Upper lobe of right lung (tissue), 1 donor: ENCODE measurements at regions not wholly inside any gene's neighbourhood (a gene's known extent, or its start where the extent isn't known, plus 50 kb on each side); places are given as distances from the start of the nearest gene placed in this dataset.

ENCODE experiments used
- ATAC-seq: fragments of 200-7000 bp; cut with Tn5 transposase; one replicate; pipeline ENCODE4 v1.9.1; 2020; ENCODE audit warnings: mild to moderate bottlenecking, moderate library complexity
- DNase-seq: peaks from one replicate; pipeline ENCODE4 v3.0.0-alpha.2; 2020
- H3K27ac ChIP-seq: fragments of 200-600 bp; one replicate; pipeline ENCODE4 v1.8.0; 2022
- H3K27me3 ChIP-seq: fragments of 200-600 bp; one replicate; pipeline ENCODE4 v1.8.0; 2022; ENCODE audit warnings: mild to moderate bottlenecking
- H3K36me3 ChIP-seq: fragments of 200-600 bp; one replicate; pipeline ENCODE4 v1.8.0; 2022
- H3K4me1 ChIP-seq: fragments of 200-600 bp; one replicate; pipeline ENCODE4 v1.8.0; 2022
- H3K4me3 ChIP-seq: fragments of 200-600 bp; one replicate; pipeline ENCODE4 v1.8.0; 2022; ENCODE audit warnings: mild to moderate bottlenecking
- H3K9me3 ChIP-seq: fragments of 200-600 bp; one replicate; pipeline ENCODE4 v1.8.0; 2022
- intact Hi-C: fragments of 100-400 bp; cut with DNase I; formaldehyde crosslinking; loops from one replicate; pipeline ENCODE4 v1.11.0; 2022
- TF ChIP-seq, protein P1 (sequence below): fragments of 200-600 bp; IDR thresholded peaks from one replicate; pipeline ENCODE4 v1.8.0; 2022; ENCODE audit warnings: antibody characterized with exemption
- donor health status: DM: no; HTN: yes; CAD: no; lungs with severe emphysema.

DNA sequence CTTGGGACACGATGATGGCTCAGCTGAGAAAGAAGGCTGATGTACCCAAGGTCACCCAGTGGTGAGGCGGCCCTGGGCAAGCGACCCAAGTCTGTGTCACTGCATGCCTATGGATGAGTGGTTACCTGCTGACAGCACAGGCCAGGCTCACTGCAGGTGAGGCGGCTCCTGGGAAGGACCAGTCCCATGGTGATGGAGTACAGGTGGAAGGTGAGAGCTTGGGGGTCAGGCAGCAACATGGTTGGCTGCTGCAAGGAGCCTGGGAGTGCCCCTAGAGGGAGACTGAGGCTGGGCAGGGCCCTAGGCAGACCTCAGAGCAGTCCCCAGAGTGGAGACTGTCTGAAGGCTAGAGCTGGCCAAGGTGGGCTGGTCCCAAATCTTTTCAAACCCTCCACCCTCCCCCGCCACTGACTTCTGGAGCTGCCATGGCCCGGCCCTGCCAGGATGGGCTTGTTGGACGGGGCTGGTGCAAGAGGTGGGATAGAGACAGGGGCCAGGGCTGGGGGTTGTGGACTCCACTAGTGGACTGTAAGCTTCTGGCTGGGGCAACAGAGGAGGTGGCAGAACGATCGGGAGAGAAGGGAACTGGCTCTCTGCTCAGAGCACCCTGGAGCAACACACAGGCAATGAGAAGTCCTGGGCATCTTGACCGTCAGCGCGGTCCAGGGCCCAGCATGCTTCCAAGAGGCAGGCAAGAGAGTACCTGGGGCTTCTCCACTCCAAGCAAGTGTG is 72.5 kb upstream of the SLC6A11 start:
- intact Hi-C loops = no loop called here
- ATAC-seq = peak; percentile 14
- H3K9me3 ChIP-seq = no peaks in the 10 kb centered on the region
- peaks cover 23% of the 10 kb centered on the region for H3K27me3 ChIP-seq
- no peak overlapping the region for H3K27ac ChIP-seq
- H3K36me3 ChIP-seq = no peaks in the 10 kb centered on the region
- no peak for DNase-seq
- TF ChIP-seq, protein P1, sequence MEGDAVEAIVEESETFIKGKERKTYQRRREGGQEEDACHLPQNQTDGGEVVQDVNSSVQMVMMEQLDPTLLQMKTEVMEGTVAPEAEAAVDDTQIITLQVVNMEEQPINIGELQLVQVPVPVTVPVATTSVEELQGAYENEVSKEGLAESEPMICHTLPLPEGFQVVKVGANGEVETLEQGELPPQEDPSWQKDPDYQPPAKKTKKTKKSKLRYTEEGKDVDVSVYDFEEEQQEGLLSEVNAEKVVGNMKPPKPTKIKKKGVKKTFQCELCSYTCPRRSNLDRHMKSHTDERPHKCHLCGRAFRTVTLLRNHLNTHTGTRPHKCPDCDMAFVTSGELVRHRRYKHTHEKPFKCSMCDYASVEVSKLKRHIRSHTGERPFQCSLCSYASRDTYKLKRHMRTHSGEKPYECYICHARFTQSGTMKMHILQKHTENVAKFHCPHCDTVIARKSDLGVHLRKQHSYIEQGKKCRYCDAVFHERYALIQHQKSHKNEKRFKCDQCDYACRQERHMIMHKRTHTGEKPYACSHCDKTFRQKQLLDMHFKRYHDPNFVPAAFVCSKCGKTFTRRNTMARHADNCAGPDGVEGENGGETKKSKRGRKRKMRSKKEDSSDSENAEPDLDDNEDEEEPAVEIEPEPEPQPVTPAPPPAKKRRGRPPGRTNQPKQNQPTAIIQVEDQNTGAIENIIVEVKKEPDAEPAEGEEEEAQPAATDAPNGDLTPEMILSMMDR = no peak
- H3K4me1 ChIP-seq = peaks cover 6% of the 10 kb centered on the region
- no peak overlapping the region for H3K4me3 ChIP-seq

DNA sequence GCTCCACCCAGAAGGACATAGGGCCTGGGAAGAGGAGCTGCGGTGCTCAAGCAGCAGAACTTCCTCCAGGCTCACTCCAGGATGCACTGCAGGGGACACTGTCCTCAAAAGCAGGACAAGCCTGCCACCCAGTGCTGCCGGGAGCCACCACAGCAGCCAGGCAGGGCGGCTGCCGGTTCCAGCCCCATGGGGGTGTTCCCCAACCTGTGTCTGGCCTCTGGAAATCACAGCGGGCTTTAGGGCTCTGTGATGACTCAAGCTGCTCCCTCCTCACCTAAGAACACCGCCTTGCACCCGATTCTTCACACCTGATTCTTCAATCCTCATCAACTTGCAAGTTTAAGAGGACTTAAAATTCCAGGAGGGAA is 71.9 kb upstream of the SLC6A11 start:
- peaks cover 19% of the 10 kb centered on the region for H3K27me3 ChIP-seq
- ATAC-seq (no peak), DNase-seq (no peak)
- no peak overlapping the region for H3K4me3 ChIP-seq
- TF ChIP-seq, protein P1 = no peak
- H3K36me3 ChIP-seq = no peaks in the 10 kb centered on the region
- H3K9me3 ChIP-seq = no peaks in the 10 kb centered on the region
- H3K4me1 ChIP-seq = peaks cover under 1% of the 10 kb centered on the region
- intact Hi-C loops = no loop called here
- no peak overlapping the region for H3K27ac ChIP-seq

DNA sequence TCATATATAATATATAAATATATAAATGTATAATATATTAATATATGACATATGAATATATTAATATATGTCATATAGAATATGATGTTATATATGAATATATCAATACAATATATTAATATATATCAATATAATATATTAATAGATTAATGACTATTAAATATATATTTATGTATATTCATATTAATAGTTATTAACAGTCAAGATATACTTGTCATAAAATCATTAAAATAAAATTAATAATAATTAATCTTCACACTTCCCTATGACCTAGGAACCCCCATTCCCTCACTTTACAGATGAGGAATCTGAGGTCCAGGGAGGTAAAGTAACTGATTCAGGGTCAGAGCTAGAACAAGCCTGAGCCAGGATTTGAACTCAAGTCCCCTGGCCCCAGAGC is 70.6 kb upstream of the SLC6A11 start:
- TF ChIP-seq, protein P1 = no peak
- Histone ChIP-seq H3K27ac (no peak overlapping the region), H3K27me3 (peaks cover 15% of the 10 kb centered on the region), H3K4me1 (no peaks in the 10 kb centered on the region), H3K9me3 (no peaks in the 10 kb centered on the region), H3K4me3 (no peak overlapping the region), H3K36me3 (no peaks in the 10 kb centered on the region)
- ATAC-seq = no peak
- intact Hi-C loops = no loop called here
- DNase-seq = no peak

DNA sequence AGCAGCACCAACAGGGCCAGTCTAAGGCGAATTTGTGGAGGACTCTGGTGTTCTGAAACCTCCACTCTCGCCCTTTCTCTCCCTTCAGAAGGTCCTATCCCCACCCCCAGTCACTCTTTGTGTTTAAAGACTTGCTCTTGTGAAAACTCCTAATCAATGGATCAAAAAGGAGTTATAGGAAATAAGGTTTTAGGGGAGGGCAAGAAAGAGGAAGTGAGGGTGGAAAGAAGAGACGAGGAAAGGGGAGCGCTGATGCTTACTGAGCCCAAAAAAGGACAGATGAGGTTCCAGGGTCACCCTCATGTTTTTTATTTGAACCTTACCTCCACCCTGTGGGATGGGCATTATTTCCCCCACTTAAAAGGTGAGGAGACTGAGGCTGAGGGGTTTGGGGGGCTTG is 70.0 kb upstream of the SLC6A11 start:
- Histone ChIP-seq H3K27me3 (peaks cover 15% of the 10 kb centered on the region), H3K27ac (no peak overlapping the region), H3K36me3 (no peaks in the 10 kb centered on the region), H3K9me3 (no peaks in the 10 kb centered on the region), H3K4me3 (no peak overlapping the region), H3K4me1 (no peaks in the 10 kb centered on the region)
- no peak for ATAC-seq
- TF ChIP-seq, protein P1 = no peak
- no peak for DNase-seq
- intact Hi-C loops = no loop called here

DNA sequence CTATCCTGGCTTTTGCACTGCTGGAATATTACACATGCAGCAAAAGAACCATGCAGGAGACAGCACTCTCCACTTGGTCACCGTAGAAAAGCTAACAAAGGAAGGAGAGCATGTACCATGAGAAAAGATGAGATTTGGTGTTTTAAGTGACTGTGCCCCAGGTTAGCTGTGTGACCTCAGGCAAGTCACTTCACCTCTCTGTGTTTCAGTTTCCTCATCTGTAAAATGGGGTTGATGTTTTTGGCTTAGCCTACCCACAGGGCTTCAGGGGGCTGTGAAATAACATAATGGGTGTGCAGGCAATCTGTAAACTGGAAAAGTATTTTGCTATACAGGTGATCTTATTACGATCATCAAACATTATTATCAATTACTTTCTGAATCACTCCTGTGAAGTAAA is 69.3 kb upstream of the SLC6A11 start:
- Histone ChIP-seq H3K27ac (no peak overlapping the region), H3K9me3 (no peaks in the 10 kb centered on the region), H3K4me1 (no peaks in the 10 kb centered on the region), H3K4me3 (no peak overlapping the region), H3K27me3 (peaks cover 15% of the 10 kb centered on the region), H3K36me3 (no peaks in the 10 kb centered on the region)
- TF ChIP-seq, protein P1 = no peak
- ATAC-seq (no peak), DNase-seq (no peak)
- intact Hi-C loops = no loop called here

DNA sequence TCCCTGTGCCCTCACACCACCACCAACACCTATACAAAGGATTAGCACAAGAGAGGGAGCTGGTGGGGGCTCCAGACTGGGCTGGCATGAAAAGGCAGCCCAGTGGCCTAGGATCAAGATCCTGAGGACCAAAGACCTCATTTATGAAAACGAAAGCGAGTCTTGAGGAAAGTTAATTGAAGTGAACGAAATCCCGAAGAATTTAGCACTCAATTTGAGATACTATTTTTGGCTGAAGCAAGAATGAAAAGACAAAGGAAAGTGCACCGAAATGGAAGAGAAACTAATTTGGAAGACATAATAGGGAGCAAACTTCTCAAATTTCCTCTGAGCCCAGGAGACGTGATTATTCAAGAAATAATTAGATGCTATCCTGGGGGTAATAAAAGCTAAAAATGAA is 68.7 kb upstream of the SLC6A11 start:
- no peaks in the 10 kb centered on the region for H3K9me3 ChIP-seq
- H3K4me3 ChIP-seq = no peak overlapping the region
- no peaks in the 10 kb centered on the region for H3K4me1 ChIP-seq
- TF ChIP-seq, protein P1 = no peak
- no peaks in the 10 kb centered on the region for H3K36me3 ChIP-seq
- no peak overlapping the region for H3K27ac ChIP-seq
- intact Hi-C loops = no loop called here
- ATAC-seq (no peak), DNase-seq (no peak)
- peaks cover 15% of the 10 kb centered on the region for H3K27me3 ChIP-seq
